PC-3 (cell line): ENCODE measurements at regions not wholly inside any gene's neighbourhood (a gene's known extent, or its start where the extent isn't known, plus 50 kb on each side); places are given as distances from the start of the nearest gene placed in this dataset.

Source experiments
- ATAC-seq: fragments of 200-7000 bp; cut with Tn5 transposase; 2 replicates; pipeline ENCODE4 v1.9.1; 2020; ENCODE audit warnings: mild to moderate bottlenecking, moderate library complexity
- BruUV-seq: library from RNA; stranded (reverse); fragments of 400-500 nt; replicated peaks from 2 replicates; lab custom pipeline; 2021; lab: Mats Ljungman, UMichigan
- CTCF ChIA-PET: fragments of 300-600 bp; sonication (Branson Sonifier 250); formaldehyde crosslinking; loops from one replicate; lab custom pipeline; 2022; ENCODE audit warnings: antibody characterized with exemption; lab: Charles Lee
- POLR2A ChIA-PET: fragments of 300-600 bp; sonication (Branson Sonifier 250); formaldehyde crosslinking; loops from one replicate; lab custom pipeline; 2022; ENCODE audit warnings: antibody characterized with exemption; ENCODE audit not compliant: unreplicated experiment; lab: Charles Lee
- DNase-seq: peaks from one replicate; pipeline ENCODE4 v3.0.0-alpha.2; 2015
- H2AFZ ChIP-seq: fragments of 300-600 bp; sonication (generic); 2 replicates; pipeline ENCODE4 v1.6.0; 2016; ENCODE audit warnings: antibody characterized with exemption, low read length
- H3F3A ChIP-seq: fragments of 300-600 bp; sonication (generic); one replicate; pipeline ENCODE4 v1.6.0; 2017; ENCODE audit warnings: antibody characterized with exemption, low read length, control low read depth, mild to moderate bottlenecking; ENCODE audit not compliant: unreplicated experiment
- H3K27ac ChIP-seq: fragments of 300-600 bp; sonication (generic); 2 replicates; pipeline ENCODE4 v1.5.1; 2016; ENCODE audit warnings: mild to moderate bottlenecking, low read length
- H3K27me3 ChIP-seq: fragments of 300-600 bp; sonication (generic); 2 replicates; pipeline ENCODE4 v1.6.1; 2016; ENCODE audit warnings: low read length, mixed read lengths
- H3K36me3 ChIP-seq: fragments of 300-600 bp; sonication (generic); 2 replicates; pipeline ENCODE4 v1.6.1; 2016; ENCODE audit warnings: low read depth, mixed run types, low read length, mixed read lengths
- H3K4me1 ChIP-seq: fragments of 300-600 bp; sonication (generic); 2 replicates; pipeline ENCODE4 v1.5.1; 2016; ENCODE audit warnings: low read length; ENCODE audit not compliant: insufficient read depth
- H3K4me2 ChIP-seq: fragments of 300-600 bp; sonication (generic); 2 replicates; pipeline ENCODE4 v1.6.0; 2016; ENCODE audit warnings: low read length
- H3K4me3 ChIP-seq: fragments of 300-600 bp; sonication (generic); 2 replicates; pipeline ENCODE4 v1.5.1; 2016; ENCODE audit warnings: mild to moderate bottlenecking, low read length, mixed read lengths
- H3K79me2 ChIP-seq: fragments of 300-600 bp; sonication (generic); 2 replicates; pipeline ENCODE4 v1.6.1; 2017; ENCODE audit warnings: low read length, mixed read lengths
- H3K9ac ChIP-seq: fragments of 300-600 bp; sonication (generic); 2 replicates; pipeline ENCODE4 v1.6.0; 2016; ENCODE audit warnings: mild to moderate bottlenecking, low read length
- H3K9me2 ChIP-seq: fragments of 300-600 bp; sonication (generic); replicated peaks from 2 replicates; pipeline ENCODE4 v1.6.1; 2016; ENCODE audit warnings: mixed run types, low read length, mixed read lengths
- H3K9me3 ChIP-seq: fragments of 300-600 bp; sonication (generic); 2 replicates; pipeline ENCODE4 v1.6.1; 2016; ENCODE audit warnings: low read length, mixed read lengths
- H4K20me1 ChIP-seq: fragments of 300-600 bp; sonication (generic); 2 replicates; pipeline ENCODE4 v1.6.1; 2016; ENCODE audit warnings: low read length, mixed read lengths
- CTCF ChIP-seq: fragments of 300-600 bp; sonication (generic); conservative IDR thresholded peaks from 2 replicates; pipeline ENCODE4 v1.5.1; 2017; ENCODE audit warnings: antibody characterized with exemption, low read depth, mild to moderate bottlenecking, low read length
- EZH2 ChIP-seq: fragments of 300-600 bp; sonication (generic); IDR thresholded peaks from one replicate; pipeline ENCODE4 v1.6.1; 2017; ENCODE audit warnings: antibody characterized with exemption, mild to moderate bottlenecking, low read length; ENCODE audit not compliant: unreplicated experiment
- EZH2phosphoT487 ChIP-seq: fragments of 300-600 bp; sonication (generic); IDR thresholded peaks from 2 replicates; pipeline ENCODE4 v1.6.1; 2018; ENCODE audit warnings: mild to moderate bottlenecking, antibody characterized with exemption, low read length, borderline replicate concordance
- intact Hi-C: fragments of 100-400 bp; cut with micrococcal nuclease; formaldehyde crosslinking; loops from 2 replicates; pipeline ENCODE4 v1.9.0; 2023

GRCh38 chr11:37050311-37050710 is 452.3 kb upstream of the RAG2 start:
- DNase-seq (no peak), ATAC-seq (no peak)
- H3F3A ChIP-seq = no peaks in the 10 kb centered on the region
- BruUV-seq = no TSS peak
- H2AFZ ChIP-seq = no peak overlapping the region
- no peak overlapping the region for H3K4me3 ChIP-seq
- peaks cover 19% of the 10 kb centered on the region; the same call in 1 of the 2 replicates for H3K27me3 ChIP-seq
- ChIA-PET POLR2A (no interaction called here), CTCF (no interaction called here)
- intact Hi-C loops = no loop called here
- H4K20me1 ChIP-seq = no peaks in the 10 kb centered on the region
- no peaks in the 10 kb centered on the region for H3K36me3 ChIP-seq
- H3K4me2 ChIP-seq = no peak overlapping the region
- H3K27ac ChIP-seq = no peak overlapping the region
- H3K9ac ChIP-seq = no peak overlapping the region
- TF ChIP-seq EZH2phosphoT487 (no peak), CTCF (no peak), EZH2 (no peak)
- H3K9me2 ChIP-seq = no peaks in the 10 kb centered on the region
- H3K79me2 ChIP-seq = no peaks in the 10 kb centered on the region
- no peaks in the 10 kb centered on the region for H3K9me3 ChIP-seq
- no peaks in the 10 kb centered on the region for H3K4me1 ChIP-seq

- ATAC-seq = no peak
- Histone ChIP-seq H3K9me2 (no peaks in the 10 kb centered on the region), H3K9ac (no peak overlapping the region), H3K27ac (no peak overlapping the region), H4K20me1 (no peaks in the 10 kb centered on the region), H3K4me3 (no peak overlapping the region), H3K9me3 (no peaks in the 10 kb centered on the region), H3K4me2 (no peak overlapping the region), H3K36me3 (no peaks in the 10 kb centered on the region), H2AFZ (no peak overlapping the region), H3K27me3 (no peaks in the 10 kb centered on the region; the same call in 1 of the 2 replicates), H3K79me2 (no peaks in the 10 kb centered on the region), H3F3A (no peaks in the 10 kb centered on the region), H3K4me1 (no peaks in the 10 kb centered on the region)
- TF ChIP-seq CTCF = no peak
- TF ChIP-seq EZH2phosphoT487 = no peak
- TF ChIP-seq EZH2 = no peak
- ChIA-PET POLR2A (no interaction called here), CTCF (no interaction called here)
- no TSS peak for BruUV-seq
- DNase-seq = no peak
- intact Hi-C loops = no loop called here
Observed at GRCh38 chr11:37040921-37041320, 442.9 kb upstream of the RAG2 start.

- no peaks in the 10 kb centered on the region for H3K4me1 ChIP-seq
- no peaks in the 10 kb centered on the region for H3K9me2 ChIP-seq
- H3K79me2 ChIP-seq = no peaks in the 10 kb centered on the region
- TF ChIP-seq EZH2 (no peak), CTCF (no peak), EZH2phosphoT487 (no peak)
- H3F3A ChIP-seq = no peaks in the 10 kb centered on the region
- no peaks in the 10 kb centered on the region for H4K20me1 ChIP-seq
- BruUV-seq = no TSS peak
- no peaks in the 10 kb centered on the region; the same call in 1 of the 2 replicates for H3K27me3 ChIP-seq
- no peak for ATAC-seq
- H3K9me3 ChIP-seq = no peaks in the 10 kb centered on the region
- no peak overlapping the region for H3K4me2 ChIP-seq
- no peaks in the 10 kb centered on the region for H3K36me3 ChIP-seq
- CTCF ChIA-PET = no interaction called here
- H3K9ac ChIP-seq = no peak overlapping the region
- no peak for DNase-seq
- H3K27ac ChIP-seq = no peak overlapping the region
- intact Hi-C loops = no loop called here
- H3K4me3 ChIP-seq = no peak overlapping the region
- no peak overlapping the region for H2AFZ ChIP-seq
- POLR2A ChIA-PET = no interaction called here
Observed at GRCh38 chr11:37038911-37039310, 440.9 kb upstream of the RAG2 start.
